HL-60 (cell line): ENCODE measurements at regions not wholly inside any gene's neighbourhood (a gene's known extent, or its start where the extent isn't known, plus 50 kb on each side); places are given as distances from the start of the nearest gene placed in this dataset.

Source experiments
- DNase-seq, 2 experiments: peaks; one replicate each; pipeline ENCODE4 v3.0.0-alpha.2; 2010 to 2020; ENCODE audit warnings: low read depth in 1 of 2, low spot score in 1 of 2
- H3K27ac ChIP-seq: fragments of 250-450 bp; sonication (Bioruptor Pico); replicated peaks from 2 replicates; pipeline ENCODE4 v1.5.1; 2020; ENCODE audit warnings: mild to moderate bottlenecking, moderate library complexity
- H3K27me3 ChIP-seq: fragments of 250-450 bp; sonication (Bioruptor Pico); 2 replicates; pipeline ENCODE4 v1.5.1; 2021; ENCODE audit warnings: mild to moderate bottlenecking, moderate library complexity; ENCODE audit not compliant: insufficient read depth, poor library complexity, severe bottlenecking
- H3K4me3 ChIP-seq: replicated peaks from 2 replicates; pipeline ENCODE4 v1.5.1; 2011; ENCODE audit warnings: mild to moderate bottlenecking, control low read depth, low read length; ENCODE audit not compliant: insufficient read depth
- CTCF ChIP-seq: IDR thresholded peaks from one replicate; pipeline ENCODE4 v1.5.1; 2011; ENCODE audit warnings: low read length, control low read depth, inconsistent platforms; ENCODE audit not compliant: insufficient read depth
- GABPA ChIP-seq: IDR thresholded peaks from 2 replicates; pipeline ENCODE4 v1.6.1; 2012; ENCODE audit warnings: low read depth
- POLR2AphosphoS5 ChIP-seq: IDR thresholded peaks from 2 replicates; pipeline ENCODE4 v1.6.1; 2012; ENCODE audit warnings: low read depth
- SPI1 ChIP-seq: IDR thresholded peaks from 2 replicates; pipeline ENCODE4 v1.6.1; 2012; ENCODE audit warnings: low read depth, mild to moderate bottlenecking, borderline replicate concordance
- TF ChIP-seq, protein P1 (sequence below): IDR thresholded peaks from 2 replicates; pipeline ENCODE4 v1.6.1; 2012; ENCODE audit warnings: low read depth; ENCODE audit not compliant: insufficient replicate concordance

GRCh38 chr2:134087371-134087921 lies 166.4 kb upstream of the MGAT5 start:
- DNase-seq = no peak
- no peak for TF ChIP-seq CTCF
- TF ChIP-seq, protein P1, sequence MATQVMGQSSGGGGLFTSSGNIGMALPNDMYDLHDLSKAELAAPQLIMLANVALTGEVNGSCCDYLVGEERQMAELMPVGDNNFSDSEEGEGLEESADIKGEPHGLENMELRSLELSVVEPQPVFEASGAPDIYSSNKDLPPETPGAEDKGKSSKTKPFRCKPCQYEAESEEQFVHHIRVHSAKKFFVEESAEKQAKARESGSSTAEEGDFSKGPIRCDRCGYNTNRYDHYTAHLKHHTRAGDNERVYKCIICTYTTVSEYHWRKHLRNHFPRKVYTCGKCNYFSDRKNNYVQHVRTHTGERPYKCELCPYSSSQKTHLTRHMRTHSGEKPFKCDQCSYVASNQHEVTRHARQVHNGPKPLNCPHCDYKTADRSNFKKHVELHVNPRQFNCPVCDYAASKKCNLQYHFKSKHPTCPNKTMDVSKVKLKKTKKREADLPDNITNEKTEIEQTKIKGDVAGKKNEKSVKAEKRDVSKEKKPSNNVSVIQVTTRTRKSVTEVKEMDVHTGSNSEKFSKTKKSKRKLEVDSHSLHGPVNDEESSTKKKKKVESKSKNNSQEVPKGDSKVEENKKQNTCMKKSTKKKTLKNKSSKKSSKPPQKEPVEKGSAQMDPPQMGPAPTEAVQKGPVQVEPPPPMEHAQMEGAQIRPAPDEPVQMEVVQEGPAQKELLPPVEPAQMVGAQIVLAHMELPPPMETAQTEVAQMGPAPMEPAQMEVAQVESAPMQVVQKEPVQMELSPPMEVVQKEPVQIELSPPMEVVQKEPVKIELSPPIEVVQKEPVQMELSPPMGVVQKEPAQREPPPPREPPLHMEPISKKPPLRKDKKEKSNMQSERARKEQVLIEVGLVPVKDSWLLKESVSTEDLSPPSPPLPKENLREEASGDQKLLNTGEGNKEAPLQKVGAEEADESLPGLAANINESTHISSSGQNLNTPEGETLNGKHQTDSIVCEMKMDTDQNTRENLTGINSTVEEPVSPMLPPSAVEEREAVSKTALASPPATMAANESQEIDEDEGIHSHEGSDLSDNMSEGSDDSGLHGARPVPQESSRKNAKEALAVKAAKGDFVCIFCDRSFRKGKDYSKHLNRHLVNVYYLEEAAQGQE = no peak
- TF ChIP-seq POLR2AphosphoS5 = no peak
- TF ChIP-seq GABPA = no peak
- no peak for TF ChIP-seq SPI1
- Histone ChIP-seq H3K27me3 (peaks cover 2% of the 10 kb centered on the region), H3K4me3 (no peak overlapping the region), H3K27ac (no peak overlapping the region)

DNA sequence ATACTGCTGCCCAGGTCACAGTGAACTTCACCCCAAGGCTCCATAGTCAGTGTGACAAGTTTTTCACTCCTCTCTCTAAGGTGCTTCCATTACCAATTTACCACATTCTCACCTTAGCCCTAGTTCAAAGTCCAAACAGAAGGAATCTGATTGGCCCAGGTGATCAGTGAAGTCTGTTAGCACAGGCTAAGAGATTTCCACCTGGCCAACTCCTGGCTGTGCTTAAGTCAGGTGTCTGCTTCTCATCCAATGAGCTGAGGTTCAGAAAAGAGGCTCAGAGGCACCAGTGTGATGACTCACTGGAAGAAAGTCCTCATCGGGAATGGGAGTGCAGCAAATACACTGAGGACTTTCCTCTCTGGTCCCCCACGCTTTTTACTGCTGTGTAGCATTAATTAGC lies 164.4 kb upstream of the MGAT5 start:
- no peak for DNase-seq
- TF ChIP-seq SPI1 (no peak), POLR2AphosphoS5 (no peak), GABPA (no peak), CTCF (no peak)
- TF ChIP-seq, protein P1 = no peak
- no peak overlapping the region for H3K4me3 ChIP-seq
- H3K27me3 ChIP-seq = peaks cover 2% of the 10 kb centered on the region
- no peak overlapping the region for H3K27ac ChIP-seq

DNA sequence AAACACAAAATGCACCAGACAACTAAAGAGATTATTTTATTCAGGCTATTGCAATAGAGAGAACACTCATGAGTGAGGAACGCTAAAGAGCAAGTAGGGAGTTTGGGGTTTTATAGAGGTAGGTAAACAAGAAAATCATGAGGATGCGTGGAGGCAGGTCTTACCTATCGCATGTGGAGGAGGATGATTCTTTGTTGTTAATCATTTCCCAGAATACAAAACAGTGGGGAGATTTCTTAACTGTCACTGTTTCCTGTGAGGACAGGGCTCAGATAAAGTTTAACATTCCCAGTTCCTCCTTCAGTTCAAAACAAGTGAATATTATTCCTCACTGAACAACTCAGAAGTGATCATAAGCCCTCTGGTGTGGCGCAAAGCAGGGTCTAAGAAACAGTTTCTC lies 156.1 kb upstream of the MGAT5 start:
- DNase-seq = no peak
- Histone ChIP-seq H3K27ac (no peak overlapping the region), H3K27me3 (no peaks in the 10 kb centered on the region), H3K4me3 (no peak overlapping the region)
- TF ChIP-seq CTCF (no peak), SPI1 (no peak), POLR2AphosphoS5 (no peak), GABPA (no peak)
- TF ChIP-seq, protein P1 = no peak
